ENCODE measurements at regions not wholly inside any gene's neighbourhood (a gene's known extent, or its start where the extent isn't known, plus 50 kb on each side); places are given as distances from the start of the nearest gene placed in this dataset.

GRCh38 chr13:39938596-39938995 lies 283.1 kb downstream of the COG6 start:
- TF ChIP-seq CTCF (optimal IDR thresholded peaks at IDR 0.05 in 1 of 3, IDR thresholded peaks at IDR 0.05 in 1 of 3, conservative IDR thresholded peaks at IDR 0.05 in 1 of 3; ENCODE audit: extremely low read depth in 1 of 3, insufficient read depth in 2 of 3, low read length in 3 of 3) (no peak), EZH2 (IDR thresholded peaks at IDR 0.05; ENCODE audit: low read length) (no peak)

All from keratinocyte (primary cell).